ENCODE measurements at regions not wholly inside any gene's neighbourhood (a gene's known extent, or its start where the extent isn't known, plus 50 kb on each side); places are given as distances from the start of the nearest gene placed in this dataset.
"Not testable (repeated sequence)": the region's sequence is repeated elsewhere in the genome, so short reads cannot be mapped to it uniquely, and the experiment has no call there.

GRCh38 chr7:131861620-131862346, 305.4 kb upstream of the PODXL start:
- DNase-seq (ENCODE audit: low spot score) (no peak), FAIRE-seq (no peak)

DNA sequence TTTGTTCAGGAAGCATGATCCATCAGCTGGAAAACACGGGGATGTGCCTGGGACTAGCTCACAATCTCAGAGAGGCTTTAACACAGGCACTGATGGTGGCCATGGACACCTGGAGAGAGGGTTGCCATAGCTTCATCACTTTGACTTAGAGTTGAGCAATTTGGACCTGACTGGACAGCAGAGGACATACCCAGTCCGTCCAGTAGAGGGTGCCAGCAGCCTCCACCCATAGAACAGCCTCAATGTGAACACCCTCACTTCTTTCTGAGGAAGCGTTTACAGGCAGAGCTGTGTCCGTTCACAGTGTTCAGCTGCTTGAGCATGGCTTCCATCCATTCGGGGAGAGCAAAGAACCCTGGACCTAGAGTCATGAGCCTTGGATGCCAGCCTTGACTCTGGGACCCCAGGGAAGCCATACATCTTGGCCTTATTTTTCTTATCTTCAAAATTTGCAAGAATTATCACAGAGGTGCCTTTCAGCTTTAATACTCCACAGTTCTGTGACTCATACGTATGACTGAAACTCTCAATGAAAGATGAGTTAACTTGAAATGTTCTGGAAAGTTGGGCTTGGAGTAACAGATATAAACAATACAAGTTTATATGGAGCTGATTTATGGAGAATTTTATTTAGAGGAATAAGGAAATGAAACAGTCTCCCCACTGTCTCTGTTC, 302.9 kb upstream of the PODXL start:
- FAIRE-seq, result no peak

DNA sequence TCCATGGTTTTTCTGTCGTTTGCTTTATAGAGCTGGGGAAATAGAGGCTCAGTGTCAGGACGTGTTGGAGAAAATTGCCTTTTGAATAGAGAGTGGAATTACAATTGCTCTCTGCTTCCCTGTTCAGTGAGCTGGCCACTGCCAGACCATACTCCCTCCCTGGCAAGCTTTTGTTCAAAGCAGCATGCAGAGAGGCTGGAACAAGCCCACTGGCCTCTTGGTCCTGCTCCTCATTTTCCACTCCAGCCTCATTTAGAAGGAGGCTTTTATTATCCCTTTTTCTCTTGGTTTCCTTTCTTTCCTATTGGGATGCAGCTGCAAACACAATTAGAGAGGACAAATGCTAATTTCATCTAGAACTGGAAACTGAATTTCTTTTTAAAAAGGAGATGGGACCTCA, 302.2 kb upstream of the PODXL start:
- FAIRE-seq (no peak), DNase-seq (ENCODE audit: low spot score) (no peak)

More for the DNA sequence above, 302.9 kb upstream of the PODXL start:
- peak; percentile 75 for DNase-seq (ENCODE audit: low spot score)

GRCh38 chr7:131849472-131849871, 293.0 kb upstream of the PODXL start:
- FAIRE-seq, result no peak
- DNase-seq (ENCODE audit: low spot score), result no peak

- DNase-seq (ENCODE audit: low spot score) (no peak), FAIRE-seq (no peak)
These were observed 291.6 kb upstream of the PODXL start for GRCh38 chr7:131848033-131848432.

GRCh38 chr7:131845573-131846314, 289.3 kb upstream of the PODXL start:
- DNase-seq (ENCODE audit: low spot score) (no peak), FAIRE-seq (no peak)

DNA sequence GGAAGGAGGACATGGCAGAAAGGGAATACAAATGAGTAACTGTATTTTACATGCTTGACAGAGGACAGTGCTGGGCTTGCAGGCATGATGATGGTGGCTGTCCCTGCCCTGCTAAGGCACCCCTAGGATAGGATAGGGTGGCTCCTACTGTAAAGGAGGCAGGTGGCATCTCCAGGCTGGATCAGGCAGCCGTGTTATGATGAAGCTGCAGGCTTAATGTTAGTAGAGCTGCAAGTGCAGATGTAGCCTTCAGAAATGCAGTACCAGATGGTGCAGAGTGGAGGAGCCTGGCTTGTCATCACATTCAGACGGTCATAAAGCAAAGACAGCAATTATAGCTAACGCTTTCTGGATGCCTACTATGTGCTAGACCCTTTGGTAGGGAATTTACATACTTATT, 287.9 kb upstream of the PODXL start:
- no peak for FAIRE-seq
- no peak for DNase-seq (ENCODE audit: low spot score)

- FAIRE-seq (no peak), DNase-seq (ENCODE audit: low spot score) (peak; percentile 46)
These were observed 287.5 kb upstream of the PODXL start for GRCh38 chr7:131843898-131844331.

DNA sequence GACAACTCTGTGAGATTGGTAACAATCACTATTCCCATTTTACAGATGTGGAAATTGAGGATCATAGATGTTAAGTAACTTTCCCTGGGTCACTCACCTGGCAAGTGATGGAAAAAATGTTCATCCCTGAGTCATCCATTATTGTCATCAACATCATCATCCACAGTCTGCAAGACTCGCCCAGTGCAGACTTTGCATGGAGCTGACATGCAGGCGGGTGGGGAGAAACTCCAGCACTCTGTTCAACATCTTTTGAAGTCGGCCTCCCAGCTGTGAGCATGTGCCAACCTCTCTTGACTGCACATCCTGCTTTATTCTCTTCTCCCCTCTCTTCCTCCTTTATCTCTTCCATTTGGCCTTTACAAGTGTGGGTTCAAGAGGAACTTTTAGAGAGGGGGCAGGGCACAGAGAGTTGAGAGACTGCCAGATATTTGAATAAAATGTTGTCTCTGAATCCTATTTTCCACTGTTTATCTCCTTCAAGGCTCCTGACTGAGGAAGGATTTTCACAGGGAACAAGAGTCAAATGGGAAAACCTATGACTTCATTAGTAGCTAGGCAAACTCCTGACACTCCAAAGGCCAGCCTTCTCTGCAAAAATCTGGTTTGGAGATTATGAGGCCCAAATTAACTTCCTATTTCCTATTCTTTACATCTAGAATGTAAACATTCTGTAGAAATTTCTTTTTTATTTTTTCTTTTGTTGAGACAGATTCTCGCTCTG, 283.7 kb upstream of the PODXL start:
- DNase-seq (ENCODE audit: low spot score), result no peak
- FAIRE-seq, result no peak

DNA sequence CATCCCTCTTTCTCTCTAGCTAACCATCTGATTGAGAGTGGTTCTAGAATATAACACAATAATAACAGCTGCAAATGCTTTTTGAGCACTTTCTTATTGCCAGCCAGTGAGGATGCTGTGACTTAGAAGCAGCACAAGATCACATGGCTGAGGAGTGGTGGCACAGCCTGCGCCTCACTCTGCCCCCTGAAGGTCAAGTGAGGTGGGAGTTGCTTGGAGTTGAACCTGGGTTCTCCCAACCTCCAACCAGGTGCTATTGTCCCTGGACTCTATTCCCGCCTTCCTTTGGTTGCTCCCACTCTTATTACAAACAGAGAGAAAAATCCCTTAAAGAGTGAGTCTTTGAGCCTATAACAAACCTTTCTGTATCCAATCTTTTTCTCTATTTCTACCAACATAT, 280.3 kb upstream of the PODXL start:
- FAIRE-seq (no peak), DNase-seq (ENCODE audit: low spot score) (no peak)

DNA sequence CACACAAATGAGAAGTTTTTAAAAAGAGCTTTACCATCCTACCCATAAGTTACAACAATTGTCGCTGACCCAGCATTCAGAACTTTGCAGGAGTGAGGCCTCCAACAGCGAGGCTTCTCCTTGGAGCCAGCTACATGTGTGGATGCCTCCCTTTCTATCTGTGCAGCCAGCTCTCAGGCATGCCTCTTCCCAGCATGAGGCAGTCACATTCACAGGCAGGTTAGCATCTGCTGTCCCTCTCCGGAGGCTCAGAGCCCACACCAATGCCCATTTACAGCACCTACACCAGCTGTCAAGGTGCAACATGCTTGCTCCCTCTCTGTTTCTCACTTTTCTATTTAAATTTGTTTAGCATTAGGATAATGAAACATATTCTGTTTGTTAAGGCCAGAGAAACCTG, 278.7 kb upstream of the PODXL start:
- FAIRE-seq (no peak), DNase-seq (ENCODE audit: low spot score) (no peak)

GRCh38 chr7:131830681-131831080, 274.3 kb upstream of the PODXL start:
- no peak for DNase-seq (ENCODE audit: low spot score)
- FAIRE-seq, result no peak

- FAIRE-seq (no peak), DNase-seq (ENCODE audit: low spot score) (no peak)
These were observed 273.6 kb upstream of the PODXL start for GRCh38 chr7:131829947-131830558.

DNA sequence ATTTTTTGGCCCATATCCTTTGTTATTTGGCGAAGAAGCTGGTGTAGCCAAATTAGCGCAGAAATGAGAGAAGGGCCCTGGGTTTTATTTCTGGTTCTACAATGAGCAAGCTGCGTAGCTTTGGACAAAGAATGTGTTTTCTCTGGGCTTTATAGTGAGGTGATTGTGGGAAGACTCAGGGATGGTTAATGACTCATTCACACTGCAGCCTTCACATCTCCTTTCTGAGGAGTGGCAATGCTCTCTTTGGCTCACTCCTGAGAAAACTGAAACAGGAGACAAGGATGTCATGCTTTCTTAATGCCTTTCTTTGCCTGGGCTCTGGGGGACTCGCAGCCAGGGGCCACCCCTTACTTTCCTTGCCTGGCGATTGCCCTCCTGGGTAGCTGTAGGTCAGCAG, 271.0 kb upstream of the PODXL start:
- no peak for FAIRE-seq
- peak; percentile 54 for DNase-seq (ENCODE audit: low spot score)

DNA sequence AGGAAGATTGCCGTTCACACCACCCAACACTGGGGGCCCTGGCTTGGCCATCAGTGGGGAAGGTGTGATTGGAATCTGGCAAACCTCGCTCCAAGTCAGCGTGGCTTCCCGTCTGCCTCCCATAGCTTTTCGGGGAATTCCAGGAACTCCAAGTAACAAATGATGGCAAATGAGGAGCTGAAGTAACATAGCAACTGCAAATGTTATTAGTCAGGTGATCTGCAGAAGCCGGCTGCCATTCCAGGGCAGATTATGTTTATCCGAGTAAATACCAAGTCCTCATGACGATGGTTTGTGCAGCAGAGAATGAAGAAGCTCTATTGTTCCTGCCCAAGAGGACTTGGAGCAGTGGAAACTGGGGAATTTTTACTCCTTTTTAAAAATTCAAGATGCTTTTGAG, 270.5 kb upstream of the PODXL start:
- DNase-seq (ENCODE audit: low spot score) (peak; percentile 13), FAIRE-seq (no peak)

- not testable (repeated sequence) for DNase-seq (ENCODE audit: low spot score); FAIRE-seq
These were observed 267.6 kb upstream of the PODXL start for GRCh38 chr7:131823961-131824440.

DNA sequence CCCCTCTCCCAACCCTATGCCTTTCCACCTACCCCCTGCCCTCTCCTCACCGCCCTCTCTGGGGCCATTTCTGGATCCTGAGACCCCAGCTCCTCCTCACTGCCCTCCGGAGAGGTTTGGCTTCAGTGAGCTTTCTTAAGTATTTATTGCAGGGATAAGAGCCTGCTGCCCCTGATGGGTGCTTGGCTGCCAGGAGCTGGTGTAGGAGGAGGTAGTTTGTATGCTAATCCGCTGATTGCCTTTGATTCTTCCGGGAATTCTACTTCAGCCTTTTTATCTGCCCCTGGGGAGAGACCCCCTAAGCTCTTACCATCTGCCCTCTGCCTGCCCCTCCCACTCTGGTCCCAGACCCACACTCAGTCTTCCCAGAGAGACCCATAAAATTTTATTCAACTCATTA, 263.5 kb upstream of the PODXL start:
- DNase-seq (ENCODE audit: low spot score) (no peak), FAIRE-seq (no peak)

GRCh38 chr7:131816391-131817007, 260.1 kb upstream of the PODXL start:
- DNase-seq (ENCODE audit: low spot score) (no peak), FAIRE-seq (no peak)

DNA sequence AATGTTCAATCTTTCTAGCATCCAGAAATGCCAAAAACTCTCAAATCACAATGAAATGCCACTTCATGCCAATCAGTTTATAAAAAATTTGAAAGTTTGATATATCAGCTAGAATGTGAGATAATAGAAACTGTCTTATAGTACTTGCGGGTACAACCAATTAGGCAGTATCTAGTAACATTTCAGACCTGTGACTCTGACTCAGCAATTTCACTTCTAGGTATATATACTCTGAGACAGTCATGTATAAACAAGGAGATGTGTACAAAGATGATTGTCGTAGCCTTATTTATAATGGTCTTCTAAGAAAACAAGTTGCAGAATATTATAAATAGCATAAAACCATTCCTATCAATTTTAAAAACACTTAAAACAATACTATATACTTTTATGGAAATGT, 252.3 kb upstream of the PODXL start:
- FAIRE-seq (no peak), DNase-seq (ENCODE audit: low spot score) (no peak)

GRCh38 chr7:131808156-131808555, 251.7 kb upstream of the PODXL start:
- DNase-seq (ENCODE audit: low spot score); FAIRE-seq: not testable (repeated sequence)

DNA sequence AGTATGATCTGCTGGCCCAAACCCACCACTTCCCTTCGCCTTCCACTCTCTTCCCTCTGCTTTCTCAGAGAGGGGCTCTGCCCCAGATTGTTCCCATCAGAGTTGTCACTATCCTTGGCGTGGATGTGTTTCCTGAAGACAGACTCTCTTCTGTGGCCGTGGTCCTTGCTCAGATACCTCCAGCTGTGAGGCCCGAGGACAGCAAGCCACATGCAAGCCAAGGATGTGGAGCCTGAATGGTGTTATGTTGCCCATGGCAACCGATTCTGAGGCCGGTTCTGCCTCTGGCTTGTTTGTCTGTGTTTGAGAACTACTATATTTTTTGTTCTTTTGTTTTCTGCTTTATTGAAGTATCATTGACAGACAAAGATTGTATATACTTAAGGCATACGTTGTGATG, 247.4 kb upstream of the PODXL start:
- DNase-seq (ENCODE audit: low spot score) (no peak), FAIRE-seq (no peak)

Data from urothelium cell line (cell line).